C4-2B (cell line): ENCODE measurements at regions not wholly inside any gene's neighbourhood (a gene's known extent, or its start where the extent isn't known, plus 50 kb on each side); places are given as distances from the start of the nearest gene placed in this dataset.

Experiments
- CTCF ChIP-seq: fragments of 450-650 bp; conservative IDR thresholded peaks from 2 replicates; pipeline ENCODE4 v1.5.1; 2017; ENCODE audit warnings: mild to moderate bottlenecking
- ZFX ChIP-seq: fragments of 450-650 bp; IDR thresholded peaks from 2 replicates; pipeline ENCODE4 v1.6.1; 2017

GRCh38 chr14:30805284-30805683 lies 69.1 kb upstream of the COCH start:
- TF ChIP-seq CTCF (no peak), ZFX (no peak)
